NB4 (cell line): ENCODE measurements at regions not wholly inside any gene's neighbourhood (a gene's known extent, or its start where the extent isn't known, plus 50 kb on each side); places are given as distances from the start of the nearest gene placed in this dataset.

Source experiments
- DNase-seq: peaks from one replicate; pipeline ENCODE4 v3.0.0; 2010; ENCODE audit warnings: low read depth
- H3K4me3 ChIP-seq: one replicate; pipeline ENCODE4 v1.5.1; 2011; ENCODE audit warnings: mild to moderate bottlenecking, low read depth, low read length, moderate library complexity
- MAX ChIP-seq: IDR thresholded peaks from 2 replicates; pipeline ENCODE4 v1.6.1; 2011; ENCODE audit warnings: low read depth, low read length
- MYC ChIP-seq: IDR thresholded peaks from 2 replicates; pipeline ENCODE4 v1.6.1; 2011; ENCODE audit warnings: low read depth, low read length
- POLR2A ChIP-seq: IDR thresholded peaks from 2 replicates; pipeline ENCODE4 v1.6.1; 2011; ENCODE audit warnings: mild to moderate bottlenecking; ENCODE audit not compliant: insufficient read length; ENCODE audit errors: extremely low read depth
- TF ChIP-seq, protein P1 (sequence below): IDR thresholded peaks from one replicate; pipeline ENCODE4 v1.5.1; 2012; ENCODE audit warnings: low read depth, low read length

DNA sequence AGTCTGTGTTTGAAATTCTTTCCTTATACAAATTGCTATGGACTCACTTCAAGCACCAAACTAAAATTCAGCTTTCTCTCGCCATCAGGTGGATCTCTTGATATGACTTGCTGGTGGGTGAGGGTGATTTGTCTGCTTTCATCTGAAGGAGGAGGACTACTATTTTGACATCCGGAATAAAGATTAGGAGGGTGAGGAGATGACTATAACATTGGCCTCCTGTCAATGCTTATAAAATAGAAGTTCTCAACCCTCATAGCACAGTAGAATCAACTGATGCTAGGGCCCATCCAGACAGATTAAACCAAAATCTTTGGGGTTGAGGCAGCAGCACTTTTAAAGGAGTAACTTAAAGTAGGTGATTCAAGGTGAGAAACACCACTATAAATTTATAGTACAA is 120.4 kb upstream of the DNAJC10 start:
- no peak overlapping the region for H3K4me3 ChIP-seq
- TF ChIP-seq MAX (no peak), MYC (no peak), POLR2A (no peak)
- TF ChIP-seq, protein P1, sequence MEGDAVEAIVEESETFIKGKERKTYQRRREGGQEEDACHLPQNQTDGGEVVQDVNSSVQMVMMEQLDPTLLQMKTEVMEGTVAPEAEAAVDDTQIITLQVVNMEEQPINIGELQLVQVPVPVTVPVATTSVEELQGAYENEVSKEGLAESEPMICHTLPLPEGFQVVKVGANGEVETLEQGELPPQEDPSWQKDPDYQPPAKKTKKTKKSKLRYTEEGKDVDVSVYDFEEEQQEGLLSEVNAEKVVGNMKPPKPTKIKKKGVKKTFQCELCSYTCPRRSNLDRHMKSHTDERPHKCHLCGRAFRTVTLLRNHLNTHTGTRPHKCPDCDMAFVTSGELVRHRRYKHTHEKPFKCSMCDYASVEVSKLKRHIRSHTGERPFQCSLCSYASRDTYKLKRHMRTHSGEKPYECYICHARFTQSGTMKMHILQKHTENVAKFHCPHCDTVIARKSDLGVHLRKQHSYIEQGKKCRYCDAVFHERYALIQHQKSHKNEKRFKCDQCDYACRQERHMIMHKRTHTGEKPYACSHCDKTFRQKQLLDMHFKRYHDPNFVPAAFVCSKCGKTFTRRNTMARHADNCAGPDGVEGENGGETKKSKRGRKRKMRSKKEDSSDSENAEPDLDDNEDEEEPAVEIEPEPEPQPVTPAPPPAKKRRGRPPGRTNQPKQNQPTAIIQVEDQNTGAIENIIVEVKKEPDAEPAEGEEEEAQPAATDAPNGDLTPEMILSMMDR, result no peak
- no peak for DNase-seq

- no peak overlapping the region for H3K4me3 ChIP-seq
- TF ChIP-seq POLR2A, result no peak
- TF ChIP-seq MAX, result no peak
- no peak for TF ChIP-seq MYC
- TF ChIP-seq, protein P1, result no peak
- DNase-seq, result peak; percentile 9
Observed at GRCh38 chr2:182597570-182598295, 118.3 kb upstream of the DNAJC10 start.

DNA sequence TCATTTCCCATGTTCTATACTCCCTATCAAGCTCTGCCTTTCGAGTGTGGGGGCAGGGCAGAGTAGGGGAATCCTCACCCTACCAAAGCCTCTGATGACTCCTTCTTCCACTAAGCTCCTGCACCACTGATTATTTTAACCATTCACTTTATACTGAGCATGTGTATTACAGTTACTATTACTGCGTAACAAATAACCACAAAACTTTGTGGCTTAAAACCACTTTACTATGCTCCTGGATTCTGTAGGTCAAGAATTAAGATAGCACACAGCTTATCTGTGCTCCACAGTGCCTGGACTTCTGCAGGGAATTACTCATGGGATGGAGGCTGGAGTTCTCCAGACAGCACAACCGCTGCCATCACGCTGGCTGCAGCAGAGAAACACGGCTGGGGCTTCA is 117.4 kb upstream of the DNAJC10 start:
- TF ChIP-seq MYC (no peak), MAX (no peak), POLR2A (no peak)
- TF ChIP-seq, protein P1, result no peak
- no peak overlapping the region for H3K4me3 ChIP-seq
- DNase-seq, result no peak

- DNase-seq, result no peak
Observed at GRCh38 chr2:182605166-182605565, 110.9 kb upstream of the DNAJC10 start.

DNA sequence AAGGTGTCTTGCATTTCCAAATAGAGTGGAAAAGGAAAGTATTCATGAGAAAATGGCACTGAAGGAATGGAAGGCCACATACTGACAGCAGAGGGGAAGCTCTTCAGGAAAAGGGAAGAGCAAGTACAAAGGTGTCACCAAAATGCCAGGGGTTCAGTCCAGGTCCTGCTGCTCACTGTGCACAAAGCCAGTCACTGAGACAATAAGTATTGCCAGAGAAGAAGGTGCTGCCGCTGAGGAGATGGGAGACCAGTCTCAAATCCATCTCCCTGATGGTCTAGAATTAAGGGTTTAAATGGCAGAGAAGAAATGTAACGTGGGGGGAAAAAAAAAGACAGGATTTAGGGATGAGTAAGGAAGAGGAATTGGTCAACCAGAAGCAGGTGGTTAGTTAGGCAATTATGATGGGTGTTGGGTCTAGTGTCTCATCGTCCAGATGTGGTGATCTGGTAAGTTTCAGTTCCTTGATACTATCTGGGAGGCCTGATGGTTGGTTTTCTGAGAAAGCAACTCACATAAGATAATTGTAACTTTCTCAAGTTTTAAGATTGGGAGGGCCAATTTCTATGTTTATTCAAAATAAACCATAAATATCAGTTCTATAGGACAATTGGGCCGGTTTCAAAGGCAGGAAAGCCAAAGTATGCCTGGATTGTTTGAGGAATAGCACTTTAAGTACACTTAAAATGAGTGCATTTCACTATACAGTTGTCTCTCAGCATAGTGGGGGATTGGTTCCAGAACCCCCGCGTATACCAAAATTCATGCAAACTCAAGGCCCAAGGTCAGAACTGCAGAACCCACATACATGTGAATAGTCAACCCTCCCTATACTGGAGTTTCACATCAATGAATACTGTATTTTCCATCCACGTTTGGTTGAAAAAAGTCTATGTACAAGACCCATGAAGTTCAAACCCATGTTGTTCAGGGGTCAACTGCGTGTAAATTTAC is 109.1 kb upstream of the DNAJC10 start:
- no peak for DNase-seq
- no peak overlapping the region for H3K4me3 ChIP-seq
- TF ChIP-seq, protein P1, result no peak
- TF ChIP-seq POLR2A (no peak), MYC (no peak), MAX (no peak)

More at GRCh38 chr2:182605166-182605565, 110.9 kb upstream of the DNAJC10 start:
- H3K4me3 ChIP-seq, result no peak overlapping the region
- no peak for TF ChIP-seq POLR2A
- TF ChIP-seq MAX, result no peak
- no peak for TF ChIP-seq MYC
- TF ChIP-seq, protein P1, result no peak
